ENCODE measurements at regions not wholly inside any gene's neighbourhood (a gene's known extent, or its start where the extent isn't known, plus 50 kb on each side); places are given as distances from the start of the nearest gene placed in this dataset.
A peak's percentile ranks its signal among the peaks of the same experiment; 100 is the strongest.

DNA sequence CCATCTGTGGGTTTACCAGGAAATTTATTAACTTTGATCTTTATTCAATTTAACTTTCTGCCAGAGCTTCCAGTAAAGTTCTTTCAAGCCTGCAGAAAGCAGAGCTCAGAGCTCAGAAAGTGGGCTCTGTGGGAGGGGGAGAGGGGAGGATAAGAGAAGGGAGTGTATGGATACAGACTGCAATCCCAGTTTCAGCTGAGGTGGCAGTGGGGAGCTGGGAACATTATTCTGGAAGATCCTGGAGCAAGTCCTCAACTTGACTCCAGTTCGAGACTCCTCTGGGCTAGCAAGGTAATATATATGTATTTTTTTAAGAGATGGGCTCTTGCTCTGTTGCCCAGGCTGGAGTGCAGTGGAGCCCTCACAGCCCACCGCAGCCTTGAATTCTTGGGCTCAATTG is 108.9 kb upstream of the NABP1 start:
- Mint-ChIP-seq H3K27me3 (peaks cover 6% of the 10 kb centered on the region), H3K4me3 (no peak overlapping the region), H3K9me3 (no peaks in the 10 kb centered on the region), H3K36me3 (ENCODE audit: low read depth) (no peaks in the 10 kb centered on the region), H3K4me1 (ENCODE audit: low read depth) (peaks cover 19% of the 10 kb centered on the region), H3K27ac (no peak overlapping the region)
- intact Hi-C loops (cut with DNase I, micrococcal nuclease), result no loop called here
- peaks cover 8% of the 10 kb centered on the region for H3K4me1 ChIP-seq (ENCODE audit: insufficient read depth, low read length)
- no peaks in the 10 kb centered on the region for H3K27me3 ChIP-seq (ENCODE audit: control insufficient read depth in 1 of 2, insufficient read depth in 2 of 2, low read length in 2 of 2)
- DNase-seq (no peak), ATAC-seq (ENCODE audit: poor library complexity) (no peak)
- no peak overlapping the region for H3K27ac ChIP-seq (ENCODE audit: low read depth in 1 of 2, low read length in 2 of 2)
- POLR2A ChIA-PET, result interaction anchor here (0.8 to 1.5 kb wide), 5 partner anchors 107 to 122 kb away, joined by 3 to 5 read pairs (median 3); partner anchors contain the start of gene NABP1
- TF ChIP-seq, protein P1, sequence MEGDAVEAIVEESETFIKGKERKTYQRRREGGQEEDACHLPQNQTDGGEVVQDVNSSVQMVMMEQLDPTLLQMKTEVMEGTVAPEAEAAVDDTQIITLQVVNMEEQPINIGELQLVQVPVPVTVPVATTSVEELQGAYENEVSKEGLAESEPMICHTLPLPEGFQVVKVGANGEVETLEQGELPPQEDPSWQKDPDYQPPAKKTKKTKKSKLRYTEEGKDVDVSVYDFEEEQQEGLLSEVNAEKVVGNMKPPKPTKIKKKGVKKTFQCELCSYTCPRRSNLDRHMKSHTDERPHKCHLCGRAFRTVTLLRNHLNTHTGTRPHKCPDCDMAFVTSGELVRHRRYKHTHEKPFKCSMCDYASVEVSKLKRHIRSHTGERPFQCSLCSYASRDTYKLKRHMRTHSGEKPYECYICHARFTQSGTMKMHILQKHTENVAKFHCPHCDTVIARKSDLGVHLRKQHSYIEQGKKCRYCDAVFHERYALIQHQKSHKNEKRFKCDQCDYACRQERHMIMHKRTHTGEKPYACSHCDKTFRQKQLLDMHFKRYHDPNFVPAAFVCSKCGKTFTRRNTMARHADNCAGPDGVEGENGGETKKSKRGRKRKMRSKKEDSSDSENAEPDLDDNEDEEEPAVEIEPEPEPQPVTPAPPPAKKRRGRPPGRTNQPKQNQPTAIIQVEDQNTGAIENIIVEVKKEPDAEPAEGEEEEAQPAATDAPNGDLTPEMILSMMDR (IDR thresholded peaks at IDR 0.05), result no peak
- no peaks in the 10 kb centered on the region for H3K36me3 ChIP-seq (ENCODE audit: insufficient read depth, low read length)
- no peaks in the 10 kb centered on the region for H3K9me3 ChIP-seq (ENCODE audit: control insufficient read depth in 1 of 2, insufficient read depth in 1 of 2, low read length in 2 of 2)
- H3K4me3 ChIP-seq (ENCODE audit: low read length), result no peak overlapping the region
- CTCF ChIA-PET, result no interaction called here

DNA sequence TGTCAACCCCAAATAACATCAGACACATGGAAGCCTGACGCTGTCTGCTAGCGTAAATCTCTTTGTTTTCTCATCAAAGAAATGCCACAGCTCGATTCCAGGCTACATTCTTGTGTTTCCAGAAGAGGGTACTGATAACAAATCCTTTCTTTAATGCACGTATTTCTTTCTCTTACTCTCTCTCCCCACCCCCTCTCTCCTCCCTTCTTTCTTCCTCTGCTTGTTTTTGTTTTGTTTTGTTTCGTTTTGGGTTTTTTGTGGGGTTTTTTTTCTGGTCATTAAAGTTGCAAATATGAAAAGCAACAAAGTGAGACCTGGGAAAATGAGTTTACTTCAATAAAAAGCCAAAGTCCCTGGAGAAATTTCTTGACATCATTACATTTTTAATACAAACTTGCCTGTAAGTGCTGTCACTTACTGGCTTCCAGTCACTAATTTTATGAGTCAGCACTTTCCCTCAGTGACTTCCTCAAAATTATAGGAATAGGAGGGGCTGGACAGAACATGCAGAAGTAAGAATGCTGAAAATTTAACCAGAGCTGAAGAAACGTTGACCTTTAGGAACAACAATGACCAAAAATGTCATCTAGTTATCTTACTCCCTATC is 106.7 kb upstream of the NABP1 start:
- CTCF ChIA-PET, result interaction anchor here (0.5 to 1.4 kb wide), 4 partner anchors 47 to 117 kb away, joined by 3 to 9 read pairs (median 4); no protein-coding TSS in a partner anchor
- Histone ChIP-seq H3K4me3 (ENCODE audit: low read length) (no peak overlapping the region), H3K36me3 (ENCODE audit: insufficient read depth, low read length) (no peaks in the 10 kb centered on the region), H3K4me1 (ENCODE audit: insufficient read depth, low read length) (peaks cover 8% of the 10 kb centered on the region), H3K27ac (ENCODE audit: low read depth in 1 of 2, low read length in 2 of 2) (no peak overlapping the region), H3K9me3 (ENCODE audit: control insufficient read depth in 1 of 2, insufficient read depth in 1 of 2, low read length in 2 of 2) (no peaks in the 10 kb centered on the region), H3K27me3 (ENCODE audit: control insufficient read depth in 1 of 2, insufficient read depth in 2 of 2, low read length in 2 of 2) (no peaks in the 10 kb centered on the region)
- DNase-seq (peak in 10 of 14 experiments; percentile 2 to 76 (median 22)), ATAC-seq (ENCODE audit: poor library complexity) (peak; percentile 88)
- TF ChIP-seq, protein P1 (IDR thresholded peaks at IDR 0.05), result peak; percentile 62
- Mint-ChIP-seq H3K36me3 (ENCODE audit: low read depth) (no peaks in the 10 kb centered on the region), H3K27ac (peak overlapping the region; percentile 17), H3K9me3 (no peaks in the 10 kb centered on the region), H3K4me1 (ENCODE audit: low read depth) (peaks cover 19% of the 10 kb centered on the region), H3K4me3 (peak overlapping the region; percentile 18), H3K27me3 (no peaks in the 10 kb centered on the region)
- intact Hi-C loops (cut with DNase I, micrococcal nuclease), result loop anchor here in 1 of 2 experiments (1.0 to 5.0 kb wide), 3 partner anchors 46 to 120 kb away; partner anchors contain the start of gene NABP1
- POLR2A ChIA-PET, result interaction anchor here (0.8 to 1.9 kb wide), 5 partner anchors 67 to 120 kb away, joined by 3 to 15 read pairs (median 8); partner anchors contain the start of gene NABP1

DNA sequence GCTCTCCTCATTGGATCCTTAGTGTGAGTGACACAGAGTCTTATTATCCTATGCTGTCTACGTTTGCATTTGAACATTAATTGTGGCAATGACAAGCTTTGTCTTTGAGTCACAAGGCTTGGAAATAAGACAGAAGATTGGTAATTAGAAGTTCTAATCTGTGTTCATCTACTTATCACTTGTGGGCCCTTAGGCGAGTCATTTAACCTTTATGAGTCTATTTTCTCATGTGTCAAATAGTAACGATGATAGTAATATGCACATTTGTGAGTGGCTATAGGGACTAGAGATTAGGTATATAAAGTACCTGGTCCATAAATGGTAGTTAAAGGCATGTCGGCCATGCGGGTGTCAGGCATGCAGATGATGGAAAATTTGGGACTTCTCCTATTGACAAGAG is 105.6 kb upstream of the NABP1 start:
- no peak overlapping the region for H3K4me3 ChIP-seq (ENCODE audit: low read length)
- H3K27me3 ChIP-seq (ENCODE audit: control insufficient read depth in 1 of 2, insufficient read depth in 2 of 2, low read length in 2 of 2), result no peaks in the 10 kb centered on the region
- H3K9me3 ChIP-seq (ENCODE audit: control insufficient read depth in 1 of 2, insufficient read depth in 1 of 2, low read length in 2 of 2), result no peaks in the 10 kb centered on the region
- H3K27ac ChIP-seq (ENCODE audit: low read depth in 1 of 2, low read length in 2 of 2), result no peak overlapping the region
- H3K27me3 Mint-ChIP-seq, result no peaks in the 10 kb centered on the region
- intact Hi-C loops (cut with DNase I, micrococcal nuclease), result loop anchor here in 1 of 2 experiments (5.0 kb wide), 2 partner anchors 45 to 105 kb away; partner anchors contain the start of gene NABP1
- DNase-seq (no peak), ATAC-seq (ENCODE audit: poor library complexity) (no peak)
- TF ChIP-seq, protein P1 (IDR thresholded peaks at IDR 0.05), result no peak
- no peak overlapping the region for H3K4me3 Mint-ChIP-seq
- ChIA-PET POLR2A (interaction anchor here (1.3 to 1.9 kb wide), 2 partner anchors 104 to 105 kb away, joined by 5 to 15 read pairs; partner anchors contain the start of gene NABP1), CTCF (no interaction called here)
- H3K36me3 Mint-ChIP-seq (ENCODE audit: low read depth), result no peaks in the 10 kb centered on the region
- no peak overlapping the region for H3K27ac Mint-ChIP-seq
- peaks cover 8% of the 10 kb centered on the region for H3K4me1 ChIP-seq (ENCODE audit: insufficient read depth, low read length)
- H3K4me1 Mint-ChIP-seq (ENCODE audit: low read depth), result peaks cover 19% of the 10 kb centered on the region
- H3K36me3 ChIP-seq (ENCODE audit: insufficient read depth, low read length), result no peaks in the 10 kb centered on the region
- no peaks in the 10 kb centered on the region for H3K9me3 Mint-ChIP-seq

Measured in CD4-positive, alpha-beta T cell (primary cell).